IMR-90 (cell line): ENCODE measurements at regions not wholly inside any gene's neighbourhood (a gene's known extent, or its start where the extent isn't known, plus 50 kb on each side); places are given as distances from the start of the nearest gene placed in this dataset.

Source experiments
- ATAC-seq: fragments of 200-7000 bp; cut with Tn5 transposase; 2 replicates; pipeline ENCODE4 v1.9.1; 2020; ENCODE audit warnings: low read depth, mild to moderate bottlenecking, moderate library complexity
- BruUV-seq: library from RNA; stranded (reverse); fragments of 400-500 nt; replicated peaks from 2 replicates; lab custom pipeline; 2021; lab: Mats Ljungman, UMichigan
- CTCF ChIA-PET: fragments of 300-600 bp; formaldehyde crosslinking; extraction: SDS; loops from one replicate; lab custom pipeline; 2021; ENCODE audit warnings: antibody characterized with exemption; lab: Yijun Ruan, JAX
- POLR2A ChIA-PET: fragments of 300-600 bp; sonication (Branson Sonifier 250); formaldehyde crosslinking; loops from one replicate; lab custom pipeline; 2022; ENCODE audit warnings: antibody characterized with exemption; ENCODE audit not compliant: unreplicated experiment; lab: Charles Lee
- DNase-seq: peaks from one replicate; pipeline ENCODE4 v3.0.0; 2013
- H2AFZ ChIP-seq: replicated peaks from 2 replicates; pipeline ENCODE3; 2013; ENCODE audit warnings: low read length, mild to moderate bottlenecking; ENCODE audit not compliant: poor library complexity
- H2AK5ac ChIP-seq: 2 replicates; pipeline ENCODE4 v1.6.1; 2013; ENCODE audit warnings: low read depth, low read length, inconsistent platforms
- H2AK9ac ChIP-seq: replicated peaks from 2 replicates; pipeline ENCODE3; 2013; ENCODE audit warnings: mild to moderate bottlenecking, low read depth, low read length, moderate library complexity; ENCODE audit not compliant: poor library complexity
- H2BK120ac ChIP-seq: 2 replicates; pipeline ENCODE4 v1.6.1; 2013; ENCODE audit warnings: low read depth, low read length, inconsistent platforms
- H2BK15ac ChIP-seq: 3 replicates; pipeline ENCODE4 v1.6.1; 2013; ENCODE audit warnings: low read depth, low read length, inconsistent platforms
- H2BK20ac ChIP-seq: 2 replicates; pipeline ENCODE4 v1.6.1; 2013; ENCODE audit warnings: low read depth, mild to moderate bottlenecking, inconsistent platforms, low read length, moderate library complexity
- H2BK5ac ChIP-seq: 2 replicates; pipeline ENCODE4 v1.6.1; 2013; ENCODE audit warnings: mild to moderate bottlenecking, low read depth, low read length, inconsistent platforms; ENCODE audit not compliant: poor library complexity, severe bottlenecking
- H3K14ac ChIP-seq: replicated peaks from 2 replicates; pipeline ENCODE4 v1.6.1; 2013; ENCODE audit warnings: low read depth, low read length, inconsistent platforms
- H3K18ac ChIP-seq: 2 replicates; pipeline ENCODE4 v1.6.1; 2013; ENCODE audit warnings: low read depth, low read length, control low read depth
- H3K23ac ChIP-seq: 2 replicates; pipeline ENCODE4 v1.6.1; 2013; ENCODE audit warnings: low read depth, low read length, inconsistent platforms
- H3K27ac ChIP-seq: 2 replicates; pipeline ENCODE4 v1.5.1; 2013; ENCODE audit warnings: mild to moderate bottlenecking, control low read depth, low read length; ENCODE audit not compliant: insufficient read depth
- H3K27me3 ChIP-seq: 2 replicates; pipeline ENCODE4 v1.6.1; 2013; ENCODE audit warnings: low read length; ENCODE audit not compliant: control insufficient read depth, insufficient read depth
- H3K36me3 ChIP-seq: 2 replicates; pipeline ENCODE4 v1.6.1; 2013; ENCODE audit warnings: low read length, mixed read lengths; ENCODE audit not compliant: control insufficient read depth, insufficient read depth
- H3K4ac ChIP-seq: 2 replicates; pipeline ENCODE4 v1.6.1; 2013; ENCODE audit warnings: low read depth, low read length, inconsistent platforms
- H3K4me1 ChIP-seq: 2 replicates; pipeline ENCODE4 v1.6.1; 2013; ENCODE audit warnings: low read length, mixed read lengths; ENCODE audit not compliant: control insufficient read depth, insufficient read depth
- H3K4me2 ChIP-seq: 2 replicates; pipeline ENCODE4 v1.6.1; 2013; ENCODE audit warnings: low read depth, mild to moderate bottlenecking, control low read depth, low read length, moderate library complexity
- H3K4me3 ChIP-seq: 2 replicates; pipeline ENCODE4 v1.5.1; 2013; ENCODE audit warnings: low read depth, mild to moderate bottlenecking, control low read depth, low read length, moderate library complexity; ENCODE audit not compliant: insufficient read depth
- H3K56ac ChIP-seq: 2 replicates; pipeline ENCODE4 v1.6.1; 2013; ENCODE audit warnings: low read length, inconsistent platforms; ENCODE audit not compliant: insufficient read depth; ENCODE audit errors: extremely low read depth
- H3K79me1 ChIP-seq, 2 experiments: 2 replicates each; pipeline ENCODE4 v1.6.1; 2013; ENCODE audit warnings: low read length in 2 of 2, inconsistent platforms in 1 of 2, low read depth in 1 of 2
- H3K9ac ChIP-seq: 2 replicates; pipeline ENCODE4 v1.6.1; 2013; ENCODE audit warnings: low read depth, low read length, control low read depth
- H3K9me1 ChIP-seq: 2 replicates; pipeline ENCODE4 v1.6.1; 2013; ENCODE audit warnings: low read length, inconsistent platforms; ENCODE audit not compliant: insufficient read depth
- H3K9me3 ChIP-seq: 2 replicates; pipeline ENCODE4 v1.6.1; 2013; ENCODE audit warnings: low read length; ENCODE audit not compliant: control insufficient read depth, insufficient read depth
- H4K20me1 ChIP-seq: 2 replicates; pipeline ENCODE4 v1.6.1; 2013; ENCODE audit warnings: low read length, inconsistent platforms; ENCODE audit not compliant: insufficient read depth
- H4K5ac ChIP-seq: 2 replicates; pipeline ENCODE4 v1.6.1; 2013; ENCODE audit warnings: mild to moderate bottlenecking, low read depth, low read length, control low read depth
- H4K8ac ChIP-seq, 2 experiments: 2 replicates each; pipeline ENCODE4 v1.6.1; 2013; ENCODE audit warnings: low read depth in 2 of 2, low read length in 2 of 2, control low read depth in 1 of 2, inconsistent platforms in 1 of 2
- H4K91ac ChIP-seq: 2 replicates; pipeline ENCODE4 v1.6.1; 2013; ENCODE audit warnings: low read depth, low read length, inconsistent platforms; ENCODE audit not compliant: insufficient read depth
- BHLHE40 ChIP-seq: fragments of 150-350 bp; IDR thresholded peaks from 2 replicates; pipeline ENCODE4 v1.6.1; 2016; ENCODE audit warnings: mild to moderate bottlenecking, low read depth, low read length
- FOS ChIP-seq: fragments of 150-350 bp; IDR thresholded peaks from 2 replicates; pipeline ENCODE4 v1.6.1; 2016; ENCODE audit warnings: low read depth, low read length
- MAFK ChIP-seq: IDR thresholded peaks from 2 replicates; pipeline ENCODE4 v1.6.1; 2012; ENCODE audit warnings: low read depth, low read length, improper control_type of control experiment
- MAZ ChIP-seq: IDR thresholded peaks from 2 replicates; pipeline ENCODE4 v1.6.1; 2012; ENCODE audit warnings: low read depth, mild to moderate bottlenecking, low read length, improper control_type of control experiment, moderate library complexity, borderline replicate concordance
- MXI1 ChIP-seq: IDR thresholded peaks from 2 replicates; pipeline ENCODE4 v1.6.1; 2012; ENCODE audit warnings: low read depth, mild to moderate bottlenecking, low read length, moderate library complexity, borderline replicate concordance
- RCOR1 ChIP-seq: IDR thresholded peaks from 2 replicates; pipeline ENCODE4 v1.6.1; 2012; ENCODE audit warnings: mild to moderate bottlenecking, low read length, improper control_type of control experiment; ENCODE audit not compliant: insufficient replicate concordance
- SMC3 ChIP-seq: fragments of 150-350 bp; IDR thresholded peaks from 2 replicates; pipeline ENCODE4 v1.6.1; 2016; ENCODE audit warnings: low read depth, mild to moderate bottlenecking, antibody characterized with exemption, low read length, moderate library complexity
- WGBS, 2 experiments: methylation state at CpG; one replicate each; pipeline versions ENCODE4 v1.1.5 to v1.1.7; 2013; ENCODE audit warnings: missing lambda C conversion rate in 2 of 2; ENCODE audit not compliant: insufficient read length in 1 of 2; ENCODE audit errors: extremely low coverage in 2 of 2; 5-methylcytosine and 5-hydroxymethylcytosine counted together
- dilution Hi-C: fragments of 300-500 bp; cut with HindIII; formaldehyde crosslinking; loops from one replicate; pipeline ENCODE4 v1.14.3; 2018; ENCODE audit warnings: low sequenced_read_pairs; ENCODE audit not compliant: unreplicated experiment
- in situ Hi-C: fragments of 300-500 bp; cut with MboI; formaldehyde crosslinking; loops from 3 replicates; pipeline ENCODE4 v1.14.3; 2019; ENCODE audit warnings: low sequenced_read_pairs, inconsistent platforms, mixed read lengths
- intact Hi-C: fragments of 100-400 bp; cut with micrococcal nuclease; formaldehyde crosslinking; loops from 2 replicates; pipeline ENCODE4 v1.10.0; 2022

DNA sequence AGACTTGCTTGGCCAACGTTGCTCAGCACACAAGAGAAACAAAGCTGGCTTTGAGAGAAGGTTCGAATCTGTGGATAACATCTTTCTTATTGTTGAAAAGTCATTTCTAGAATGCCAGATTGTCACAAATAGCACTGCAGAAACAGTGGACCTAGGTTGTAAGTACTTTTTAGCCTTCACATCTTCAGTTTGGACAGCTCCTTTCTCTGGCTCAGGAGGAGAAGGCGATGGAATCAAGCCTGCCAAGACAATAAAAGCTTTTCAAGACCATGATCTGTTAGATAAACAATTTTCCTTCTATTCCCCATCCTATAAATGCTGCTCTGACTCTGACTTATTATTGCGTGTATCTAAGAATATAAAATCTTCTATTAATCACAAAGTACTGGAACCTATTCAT, 615.2 kb upstream of the SEMA6A start:
- no peak for DNase-seq
- Histone ChIP-seq H3K23ac (no peak overlapping the region), H4K91ac (no peak overlapping the region), H3K79me1 (no peaks in the 10 kb centered on the region), H2BK15ac (no peak overlapping the region), H3K18ac (no peak overlapping the region), H2BK5ac (no peak overlapping the region), H3K9me1 (no peaks in the 10 kb centered on the region), H2BK20ac (no peak overlapping the region), H3K14ac (no peak overlapping the region), H2AK9ac (no peak overlapping the region), H3K27ac (no peak overlapping the region), H4K5ac (no peak overlapping the region), H3K56ac (no peak overlapping the region), H4K8ac (no peak overlapping the region), H3K36me3 (no peaks in the 10 kb centered on the region), H3K27me3 (no peaks in the 10 kb centered on the region), H2BK120ac (no peak overlapping the region), H3K9me3 (peaks cover 11% of the 10 kb centered on the region), H3K4me3 (no peak overlapping the region), H3K4me2 (no peak overlapping the region), H3K9ac (no peak overlapping the region), H2AK5ac (no peak overlapping the region), H3K4ac (no peak overlapping the region), H2AFZ (no peak overlapping the region), H3K4me1 (no peaks in the 10 kb centered on the region), H4K20me1 (no peaks in the 10 kb centered on the region)
- WGBS, 2 experiments = no CpG with 5 or more reads among the region's 4 CpGs
- TF ChIP-seq MAZ (no peak), RCOR1 (no peak), FOS (no peak), MXI1 (no peak), SMC3 (no peak), MAFK (no peak), BHLHE40 (no peak)
- CTCF ChIA-PET = no interaction called here
- no TSS peak for BruUV-seq
- intact Hi-C loops (no loop called here), dilution Hi-C loops (no loop called here), in situ Hi-C loops (no loop called here)
- no peak for ATAC-seq
- POLR2A ChIA-PET = no interaction called here
